ENCODE measurements at regions not wholly inside any gene's neighbourhood (a gene's known extent, or its start where the extent isn't known, plus 50 kb on each side); places are given as distances from the start of the nearest gene placed in this dataset. TPM values are rescaled to one million over a fixed set of nuclear protein-coding genes. Genes with fewer than 3 reads are reported as not detected.

Small RNA genes lying in the stretch of these regions (small RNA-seq; reads per million reads assigned to genes)
- gene AC009969.1, result not detected
- not detected for gene AC079150.2
